H9 (cell line): ENCODE measurements at regions not wholly inside any gene's neighbourhood (a gene's known extent, or its start where the extent isn't known, plus 50 kb on each side); places are given as distances from the start of the nearest gene placed in this dataset.

Experiments
- DNase-seq: peaks from one replicate; pipeline ENCODE4 v3.0.0-alpha.2; 2017
- H2AFZ ChIP-seq: one replicate; pipeline ENCODE4 v1.6.1; 2013; ENCODE audit warnings: mild to moderate bottlenecking, low read length, control low read depth, moderate library complexity
- H2AK5ac ChIP-seq: 2 replicates; pipeline ENCODE4 v1.6.1; 2013; ENCODE audit warnings: low read length, control low read depth, mixed read lengths; ENCODE audit not compliant: insufficient read length
- H2BK120ac ChIP-seq: one replicate; pipeline ENCODE4 v1.6.1; 2013; ENCODE audit warnings: low read depth, mild to moderate bottlenecking, low read length, control low read depth, inconsistent platforms; ENCODE audit not compliant: poor library complexity, severe bottlenecking
- H2BK12ac ChIP-seq: 2 replicates; pipeline ENCODE4 v1.6.1; 2013; ENCODE audit warnings: low read length, control low read depth, mixed read lengths, low read depth; ENCODE audit not compliant: insufficient read length
- H2BK15ac ChIP-seq: 2 replicates; pipeline ENCODE4 v1.6.1; 2013; ENCODE audit warnings: low read depth, low read length, control low read depth
- H2BK20ac ChIP-seq: one replicate; pipeline ENCODE4 v1.6.1; 2013; ENCODE audit warnings: low read depth, mild to moderate bottlenecking, low read length, control low read depth, inconsistent platforms; ENCODE audit not compliant: poor library complexity, severe bottlenecking
- H2BK5ac ChIP-seq: 2 replicates; pipeline ENCODE4 v1.6.1; 2013; ENCODE audit warnings: low read length, control low read depth, mixed read lengths; ENCODE audit not compliant: insufficient read length
- H3K14ac ChIP-seq: 2 replicates; pipeline ENCODE4 v1.6.1; 2013; ENCODE audit warnings: low read length, control low read depth; ENCODE audit not compliant: insufficient read depth
- H3K18ac ChIP-seq: 2 replicates; pipeline ENCODE4 v1.6.1; 2013; ENCODE audit warnings: low read depth, mild to moderate bottlenecking, mixed read lengths, low read length, control low read depth; ENCODE audit not compliant: insufficient read length
- H3K23ac ChIP-seq: 2 replicates; pipeline ENCODE4 v1.6.1; 2013; ENCODE audit warnings: low read length, control low read depth, mixed read lengths, low read depth; ENCODE audit not compliant: insufficient read length
- H3K23me2 ChIP-seq: 2 replicates; pipeline ENCODE4 v1.6.1; 2013; ENCODE audit warnings: low read depth, mild to moderate bottlenecking, mixed read lengths, low read length, control low read depth; ENCODE audit not compliant: insufficient read length, poor library complexity, severe bottlenecking
- H3K27ac ChIP-seq: 2 replicates; pipeline ENCODE4 v1.5.1; 2013; ENCODE audit warnings: low read length, control low read depth, mixed read lengths, low read depth; ENCODE audit not compliant: insufficient read length
- H3K27me3 ChIP-seq: 2 replicates; pipeline ENCODE4 v1.6.1; 2013; ENCODE audit warnings: low read length, control low read depth, inconsistent platforms; ENCODE audit not compliant: insufficient read depth
- H3K4ac ChIP-seq: 2 replicates; pipeline ENCODE4 v1.6.1; 2013; ENCODE audit warnings: low read depth, mild to moderate bottlenecking, control low read depth, inconsistent platforms, low read length, moderate library complexity
- H3K4me1 ChIP-seq: 2 replicates; pipeline ENCODE4 v1.6.1; 2013; ENCODE audit warnings: low read length, control low read depth, inconsistent platforms; ENCODE audit not compliant: insufficient read depth
- H3K4me2 ChIP-seq: 2 replicates; pipeline ENCODE4 v1.6.1; 2013; ENCODE audit warnings: low read length, control low read depth, mixed read lengths; ENCODE audit not compliant: insufficient read length, insufficient read depth
- H3K56ac ChIP-seq: 2 replicates; pipeline ENCODE4 v1.6.1; 2013; ENCODE audit warnings: low read depth, mild to moderate bottlenecking, mixed read lengths, low read length, control low read depth; ENCODE audit not compliant: insufficient read length
- H3K79me1 ChIP-seq: 2 replicates; pipeline ENCODE4 v1.6.1; 2013; ENCODE audit warnings: low read depth, mild to moderate bottlenecking, moderate library complexity, low read length, control low read depth, inconsistent platforms; ENCODE audit not compliant: insufficient read depth, poor library complexity, severe bottlenecking
- H3K79me2 ChIP-seq: 2 replicates; pipeline ENCODE4 v1.6.1; 2013; ENCODE audit warnings: low read length, control low read depth, inconsistent platforms; ENCODE audit not compliant: insufficient read depth
- H3K9ac ChIP-seq: 2 replicates; pipeline ENCODE4 v1.6.1; 2013; ENCODE audit warnings: low read length, control low read depth, mixed read lengths; ENCODE audit not compliant: insufficient read length; ENCODE audit errors: extremely low read depth
- H3K9me3 ChIP-seq: one replicate; pipeline ENCODE4 v1.6.1; 2013; ENCODE audit warnings: low read depth, low read length, inconsistent platforms; ENCODE audit not compliant: control insufficient read depth
- H3T11ph ChIP-seq: one replicate; pipeline ENCODE4 v1.6.1; 2013; ENCODE audit warnings: mild to moderate bottlenecking, low read length, control low read depth, inconsistent platforms
- H4K20me1 ChIP-seq: one replicate; pipeline ENCODE4 v1.6.1; 2013; ENCODE audit not compliant: control insufficient read depth, insufficient read length, insufficient read depth
- H4K5ac ChIP-seq: 2 replicates; pipeline ENCODE4 v1.6.1; 2013; ENCODE audit warnings: low read depth, mild to moderate bottlenecking, mixed read lengths, low read length, control low read depth; ENCODE audit not compliant: insufficient read length
- H4K8ac ChIP-seq: replicated peaks from 2 replicates; pipeline ENCODE4 v1.6.1; 2013; ENCODE audit warnings: low read length, control low read depth, mixed read lengths, low read depth; ENCODE audit not compliant: insufficient read length
- H4K91ac ChIP-seq: 2 replicates; pipeline ENCODE4 v1.6.1; 2013; ENCODE audit warnings: low read depth, mild to moderate bottlenecking, moderate library complexity, mixed read lengths, low read length, control low read depth; ENCODE audit not compliant: insufficient read length
- H3K27ac Mint-ChIP-seq, 3 experiments: 2 replicates in 2 of 3; 3 replicates in 1 of 3; pipeline ENCODE4 v1.8.0; 2020 to 2021; ENCODE audit warnings: mixed read lengths in 3 of 3, mild to moderate bottlenecking in 1 of 3, moderate library complexity in 1 of 3
- H3K27me3 Mint-ChIP-seq: 2 replicates; pipeline ENCODE4 v1.8.0; 2021; ENCODE audit warnings: low read depth, mild to moderate bottlenecking, moderate library complexity, mixed read lengths
- H3K36me3 Mint-ChIP-seq, 3 experiments: 2 replicates in 2 of 3; 3 replicates in 1 of 3; pipeline ENCODE4 v1.8.0; 2020 to 2021; ENCODE audit warnings: low read depth in 3 of 3, mixed read lengths in 3 of 3; ENCODE audit not compliant: insufficient read depth in 1 of 3
- H3K4me1 Mint-ChIP-seq, 2 experiments: 2 replicates each; pipeline ENCODE4 v1.8.0; 2020; ENCODE audit warnings: mixed read lengths in 2 of 2
- H3K4me3 Mint-ChIP-seq, 2 experiments: 2 replicates in 1 of 2; 3 replicates in 1 of 2; pipeline ENCODE4 v1.8.0; 2020 to 2021; ENCODE audit warnings: mild to moderate bottlenecking in 2 of 2, mixed read lengths in 2 of 2, moderate library complexity in 1 of 2
- H3K9me3 Mint-ChIP-seq, 2 experiments: 2 replicates in 1 of 2; 3 replicates in 1 of 2; pipeline ENCODE4 v1.8.0; 2020; ENCODE audit warnings: mild to moderate bottlenecking in 2 of 2, mixed read lengths in 2 of 2, moderate library complexity in 1 of 2
- WGBS: extraction: QIAGEN DNeasy Blood & Tissue Kit; methylation state at CpG from one replicate; pipeline ENCODE4 v1.1.7; 2013; ENCODE audit warnings: missing lambda C conversion rate, low lambda C conversion rate, mixed read lengths; ENCODE audit not compliant: insufficient read length; ENCODE audit errors: extremely low coverage; 5-methylcytosine and 5-hydroxymethylcytosine counted together
- TF ChIP-seq, protein P1 (sequence below): fragments of 200-600 bp; sonication (generic); conservative IDR thresholded peaks from 3 replicates; pipeline ENCODE4 v1.8.0; 2021; ENCODE audit warnings: antibody characterized with exemption, mild to moderate bottlenecking

DNA sequence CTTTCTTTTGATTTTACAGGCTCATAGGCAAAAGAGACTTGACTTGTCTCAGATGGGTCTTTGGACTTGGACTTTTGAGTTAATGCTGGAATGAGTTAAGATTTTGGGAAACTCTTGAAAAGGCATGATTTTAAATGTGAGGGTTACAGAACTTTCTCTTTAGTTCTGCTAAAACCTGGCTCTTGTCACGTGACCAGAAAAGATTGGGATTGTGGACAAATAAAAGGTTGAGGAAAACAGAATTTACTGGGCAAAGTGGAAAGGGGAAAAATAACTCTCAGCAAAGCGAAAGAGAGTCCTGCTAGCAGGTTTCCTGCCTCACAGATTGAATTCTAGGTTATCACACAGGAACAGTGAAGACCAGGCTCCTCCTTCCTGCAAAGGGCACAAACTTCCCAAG is 114.0 kb downstream of the SPANXN4 start:
- no peak overlapping the region for H2AK5ac ChIP-seq
- H3K79me1 ChIP-seq, result no peaks in the 10 kb centered on the region
- no CpG with 5 or more reads among the region's 2 CpGs for WGBS
- H2AFZ ChIP-seq, result no peak overlapping the region
- H3K9me3 Mint-ChIP-seq, result peaks cover 61 to 68% of the 10 kb centered on the region in 2 experiments
- no peaks in the 10 kb centered on the region for H3K4me1 Mint-ChIP-seq
- H3K4me1 ChIP-seq, result no peaks in the 10 kb centered on the region
- H3K36me3 Mint-ChIP-seq, result peaks cover 5 to 15% (median 14%) of the 10 kb centered on the region in 3 experiments; a peak in 5 of 7 replicates
- H3K4ac ChIP-seq, result no peak overlapping the region
- no peak for DNase-seq
- TF ChIP-seq, protein P1, sequence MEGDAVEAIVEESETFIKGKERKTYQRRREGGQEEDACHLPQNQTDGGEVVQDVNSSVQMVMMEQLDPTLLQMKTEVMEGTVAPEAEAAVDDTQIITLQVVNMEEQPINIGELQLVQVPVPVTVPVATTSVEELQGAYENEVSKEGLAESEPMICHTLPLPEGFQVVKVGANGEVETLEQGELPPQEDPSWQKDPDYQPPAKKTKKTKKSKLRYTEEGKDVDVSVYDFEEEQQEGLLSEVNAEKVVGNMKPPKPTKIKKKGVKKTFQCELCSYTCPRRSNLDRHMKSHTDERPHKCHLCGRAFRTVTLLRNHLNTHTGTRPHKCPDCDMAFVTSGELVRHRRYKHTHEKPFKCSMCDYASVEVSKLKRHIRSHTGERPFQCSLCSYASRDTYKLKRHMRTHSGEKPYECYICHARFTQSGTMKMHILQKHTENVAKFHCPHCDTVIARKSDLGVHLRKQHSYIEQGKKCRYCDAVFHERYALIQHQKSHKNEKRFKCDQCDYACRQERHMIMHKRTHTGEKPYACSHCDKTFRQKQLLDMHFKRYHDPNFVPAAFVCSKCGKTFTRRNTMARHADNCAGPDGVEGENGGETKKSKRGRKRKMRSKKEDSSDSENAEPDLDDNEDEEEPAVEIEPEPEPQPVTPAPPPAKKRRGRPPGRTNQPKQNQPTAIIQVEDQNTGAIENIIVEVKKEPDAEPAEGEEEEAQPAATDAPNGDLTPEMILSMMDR, result no peak
- H3K23me2 ChIP-seq, result no peaks in the 10 kb centered on the region
- H3K79me2 ChIP-seq, result no peaks in the 10 kb centered on the region
- H2BK12ac ChIP-seq, result no peak overlapping the region
- no peak overlapping the region for H2BK120ac ChIP-seq
- H4K8ac ChIP-seq, result no peak overlapping the region
- H3K56ac ChIP-seq, result no peak overlapping the region
- H2BK15ac ChIP-seq, result no peak overlapping the region
- no peak overlapping the region for H3K14ac ChIP-seq
- H4K20me1 ChIP-seq, result no peaks in the 10 kb centered on the region
- no peak overlapping the region for H4K5ac ChIP-seq
- H3K4me2 ChIP-seq, result no peak overlapping the region
- H3K27ac Mint-ChIP-seq, result no peak overlapping the region
- no peak overlapping the region for H3K9ac ChIP-seq
- H2BK5ac ChIP-seq, result no peak overlapping the region
- H3K23ac ChIP-seq, result no peak overlapping the region
- no peak overlapping the region for H4K91ac ChIP-seq
- peaks cover 24% of the 10 kb centered on the region for H3K9me3 ChIP-seq
- H3K27me3 Mint-ChIP-seq, result no peaks in the 10 kb centered on the region
- H3T11ph ChIP-seq, result no peak overlapping the region
- H3K27ac ChIP-seq, result no peak overlapping the region
- no peak overlapping the region for H2BK20ac ChIP-seq
- no peak overlapping the region for H3K18ac ChIP-seq
- H3K27me3 ChIP-seq, result no peaks in the 10 kb centered on the region
- no peak overlapping the region for H3K4me3 Mint-ChIP-seq
